GM13977 (cell line): ENCODE measurements at regions not wholly inside any gene's neighbourhood (a gene's known extent, or its start where the extent isn't known, plus 50 kb on each side); places are given as distances from the start of the nearest gene placed in this dataset.

Experiments
- DNase-seq: peaks from one replicate; pipeline ENCODE4 v3.0.0; 2012; ENCODE audit warnings: low spot score
- CTCF ChIP-seq: IDR thresholded peaks from 2 replicates; pipeline ENCODE4 v1.5.1; 2012; ENCODE audit warnings: mild to moderate bottlenecking, control low read depth; ENCODE audit not compliant: insufficient read depth; ENCODE audit errors: extremely low read depth, missing control alignments
- in situ Hi-C: fragments of 300-500 bp; cut with MboI; formaldehyde crosslinking; loops from one replicate; pipeline ENCODE4 v1.12.0; 2022; ENCODE audit warnings: low sequenced_read_pairs, low pct_unique_long_range_greater_than_20kb, mixed read lengths, inconsistent platforms; ENCODE audit not compliant: unreplicated experiment

GRCh38 chr14:98890556-98891340 lies 381.2 kb downstream of the BCL11B start:
- in situ Hi-C loops: no loop called here
- no peak for DNase-seq
- no peak for TF ChIP-seq CTCF

DNA sequence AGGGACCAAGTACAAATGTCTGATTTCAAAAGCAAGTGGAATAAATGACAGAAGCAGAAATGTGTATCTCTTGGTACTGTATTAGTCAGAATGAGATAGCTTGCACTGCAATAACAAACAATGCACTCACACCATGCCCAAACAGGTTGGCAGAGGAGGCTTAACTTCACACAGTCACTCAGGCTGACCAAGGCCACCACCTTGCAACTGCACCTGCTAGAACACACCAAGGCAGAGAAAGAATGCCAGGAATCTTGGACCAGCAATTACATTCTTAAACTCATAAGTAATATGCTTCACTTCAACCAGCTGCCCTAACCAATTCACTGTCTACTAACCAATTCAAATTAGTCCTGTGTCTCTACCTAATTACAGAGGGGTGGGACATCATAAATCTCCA lies 378.3 kb downstream of the BCL11B start:
- no peak for DNase-seq

DNA sequence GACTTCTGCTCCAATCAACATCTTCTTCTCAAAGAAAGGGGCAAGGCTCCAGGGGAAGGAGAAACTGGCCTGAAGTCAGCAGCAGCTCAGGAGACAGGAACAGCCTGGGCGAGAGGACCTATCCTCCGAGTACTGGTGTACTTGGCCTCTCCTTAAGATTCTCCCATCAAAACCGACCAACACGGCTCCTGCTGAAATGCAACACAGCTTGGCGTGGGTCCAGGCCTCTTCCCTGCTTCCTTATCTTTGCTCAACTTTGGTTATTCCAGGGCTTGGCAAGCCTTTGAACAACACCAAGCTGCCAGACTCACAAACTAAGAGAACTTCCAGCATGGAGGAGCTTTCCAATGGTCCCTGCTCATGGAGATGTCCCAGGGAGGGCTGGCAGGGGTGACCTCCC lies 377.4 kb downstream of the BCL11B start:
- TF ChIP-seq CTCF: no peak
- no peak for DNase-seq
- in situ Hi-C loops: no loop called here

More for the DNA sequence above, 378.3 kb downstream of the BCL11B start:
- in situ Hi-C loops: no loop called here
- no peak for TF ChIP-seq CTCF

- no peak for DNase-seq
- no peak for TF ChIP-seq CTCF
- in situ Hi-C loops: no loop called here
Observed at GRCh38 chr14:98896449-98896848, 375.5 kb downstream of the BCL11B start.

GRCh38 chr14:98897605-98898309 lies 374.2 kb downstream of the BCL11B start:
- in situ Hi-C loops: no loop called here
- DNase-seq: no peak
- TF ChIP-seq CTCF: no peak

GRCh38 chr14:98899441-98899840 lies 372.6 kb downstream of the BCL11B start:
- TF ChIP-seq CTCF: no peak
- DNase-seq: no peak
- in situ Hi-C loops: no loop called here
